ENCODE measurements at regions not wholly inside any gene's neighbourhood (a gene's known extent, or its start where the extent isn't known, plus 50 kb on each side); places are given as distances from the start of the nearest gene placed in this dataset.

DNA sequence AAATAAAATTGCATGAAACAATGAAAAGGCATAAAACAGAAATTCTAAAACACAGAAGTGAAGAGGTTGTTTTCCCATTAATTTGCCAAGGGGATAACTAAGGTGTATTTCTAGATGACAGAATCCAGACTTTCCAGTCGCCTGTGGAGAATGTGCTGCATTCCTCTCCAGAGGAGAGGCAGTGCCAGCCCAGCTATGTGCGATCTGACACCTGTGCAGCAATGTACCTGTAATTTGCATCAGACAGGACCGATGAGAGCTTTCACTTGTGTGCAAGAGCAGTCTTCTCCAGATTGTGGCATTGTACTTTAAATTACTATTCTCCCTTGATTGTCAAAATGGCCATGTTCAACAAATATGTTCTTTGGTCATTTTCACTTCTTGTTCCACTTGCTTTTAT lies 1037.9 kb downstream of the EFNB2 start:
- no peaks in the 10 kb centered on the region for H3K36me3 ChIP-seq (ENCODE audit: low read depth)
- no peak overlapping the region for H3K4me3 ChIP-seq
- H3K4me2 ChIP-seq (ENCODE audit: unreplicated experiment): no peak overlapping the region
- H3K9ac ChIP-seq: no peak overlapping the region
- H2AFZ ChIP-seq: no peak overlapping the region
- H3K4me1 ChIP-seq (ENCODE audit: insufficient read depth): no peaks in the 10 kb centered on the region
- H3F3A ChIP-seq (ENCODE audit: insufficient read depth): no peaks in the 10 kb centered on the region
- DNase-seq: no peak
- no peaks in the 10 kb centered on the region for H3K27me3 ChIP-seq (replicated peaks; ENCODE audit: insufficient read depth)
- H3K27ac ChIP-seq: no peak overlapping the region
- no peaks in the 10 kb centered on the region for H3K79me2 ChIP-seq (ENCODE audit: insufficient read depth)
- no peaks in the 10 kb centered on the region for H4K20me1 ChIP-seq (ENCODE audit: insufficient read depth)
- no peaks in the 10 kb centered on the region for H3K9me2 ChIP-seq (ENCODE audit: insufficient read depth)
- no peaks in the 10 kb centered on the region for H3K9me3 ChIP-seq (ENCODE audit: low read depth)
- in situ Hi-C loops (cut with MboI): no loop called here
- 28 to 35% methylated on average over 3 of the region's 3 CpGs for WGBS, 2 experiments (ENCODE audit: low coverage in 1 of 2, low lambda C conversion rate in 2 of 2, missing lambda C conversion rate in 2 of 2)
- TF ChIP-seq EZH2phosphoT487 (IDR thresholded peaks at IDR 0.05; ENCODE audit: insufficient read depth, low read depth): no peak
- no peak for TF ChIP-seq EZH2 (IDR thresholded peaks at IDR 0.05; ENCODE audit: insufficient read depth, poor library complexity, severe bottlenecking)

DNA sequence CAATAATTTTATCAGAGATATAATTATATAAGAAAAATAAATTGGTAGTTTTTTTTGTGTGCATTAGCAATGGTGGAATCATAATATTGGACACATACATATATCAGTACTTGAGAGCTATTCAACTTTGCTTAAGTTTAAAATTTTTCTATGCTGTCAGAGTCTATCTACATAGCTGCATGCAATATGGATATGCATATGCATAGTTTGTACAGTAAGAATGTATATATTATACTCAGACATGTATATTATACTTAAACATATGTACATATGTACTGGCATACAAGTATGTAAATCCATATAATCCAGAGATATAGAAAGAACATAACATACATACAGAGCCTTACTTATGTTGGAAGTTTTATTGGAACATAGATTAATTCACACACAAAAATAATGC lies 1043.2 kb downstream of the EFNB2 start:
- Histone ChIP-seq H2AFZ (no peak overlapping the region), H3K36me3 (ENCODE audit: low read depth) (no peaks in the 10 kb centered on the region), H4K20me1 (ENCODE audit: insufficient read depth) (no peaks in the 10 kb centered on the region), H3K79me2 (ENCODE audit: insufficient read depth) (no peaks in the 10 kb centered on the region), H3K9me2 (ENCODE audit: insufficient read depth) (no peaks in the 10 kb centered on the region), H3K9ac (no peak overlapping the region), H3K4me2 (ENCODE audit: unreplicated experiment) (no peak overlapping the region), H3K9me3 (ENCODE audit: low read depth) (no peaks in the 10 kb centered on the region), H3K27ac (no peak overlapping the region), H3K4me3 (no peak overlapping the region), H3F3A (ENCODE audit: insufficient read depth) (no peaks in the 10 kb centered on the region), H3K27me3 (replicated peaks; ENCODE audit: insufficient read depth) (no peaks in the 10 kb centered on the region), H3K4me1 (ENCODE audit: insufficient read depth) (no peaks in the 10 kb centered on the region)
- TF ChIP-seq EZH2 (IDR thresholded peaks at IDR 0.05; ENCODE audit: insufficient read depth, poor library complexity, severe bottlenecking) (no peak), EZH2phosphoT487 (IDR thresholded peaks at IDR 0.05; ENCODE audit: insufficient read depth, low read depth) (no peak)
- in situ Hi-C loops (cut with MboI): no loop called here
- DNase-seq: no peak

DNA sequence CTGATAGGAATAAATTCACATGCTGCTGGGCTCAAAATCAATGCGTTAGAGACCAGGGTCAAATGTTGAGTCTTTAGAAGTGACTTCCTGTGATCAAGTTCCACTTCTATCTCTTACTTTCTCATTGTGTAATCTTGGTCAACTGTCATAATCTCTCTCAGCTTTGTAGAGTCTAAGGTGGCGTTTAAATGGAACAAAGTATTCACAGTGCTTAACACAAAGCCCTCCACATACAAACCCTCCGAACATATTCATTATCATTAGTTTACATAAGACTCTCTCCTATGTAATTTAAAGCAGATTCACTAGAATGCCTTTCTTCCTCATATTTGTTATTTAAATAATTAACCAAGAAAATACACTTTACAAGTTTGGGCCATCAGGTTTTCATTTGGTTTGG lies 1044.1 kb downstream of the EFNB2 start:
- H3K9me3 ChIP-seq (ENCODE audit: low read depth): no peaks in the 10 kb centered on the region
- H3K4me2 ChIP-seq (ENCODE audit: unreplicated experiment): no peak overlapping the region
- H3K27me3 ChIP-seq (replicated peaks; ENCODE audit: insufficient read depth): no peaks in the 10 kb centered on the region
- H4K20me1 ChIP-seq (ENCODE audit: insufficient read depth): no peaks in the 10 kb centered on the region
- H3K4me3 ChIP-seq: no peak overlapping the region
- H3K9me2 ChIP-seq (ENCODE audit: insufficient read depth): no peaks in the 10 kb centered on the region
- H3F3A ChIP-seq (ENCODE audit: insufficient read depth): no peaks in the 10 kb centered on the region
- no peak overlapping the region for H3K27ac ChIP-seq
- H3K79me2 ChIP-seq (ENCODE audit: insufficient read depth): no peaks in the 10 kb centered on the region
- no peaks in the 10 kb centered on the region for H3K36me3 ChIP-seq (ENCODE audit: low read depth)
- H3K4me1 ChIP-seq (ENCODE audit: insufficient read depth): no peaks in the 10 kb centered on the region
- H3K9ac ChIP-seq: no peak overlapping the region
- no peak overlapping the region for H2AFZ ChIP-seq
- TF ChIP-seq EZH2 (IDR thresholded peaks at IDR 0.05; ENCODE audit: insufficient read depth, poor library complexity, severe bottlenecking) (no peak), EZH2phosphoT487 (IDR thresholded peaks at IDR 0.05; ENCODE audit: insufficient read depth, low read depth) (no peak)
- DNase-seq: no peak
- WGBS, 2 experiments (ENCODE audit: low coverage in 1 of 2, low lambda C conversion rate in 2 of 2, missing lambda C conversion rate in 2 of 2): 37% methylated on average over 3 of the region's 3 CpGs
- in situ Hi-C loops (cut with MboI): no loop called here

DNA sequence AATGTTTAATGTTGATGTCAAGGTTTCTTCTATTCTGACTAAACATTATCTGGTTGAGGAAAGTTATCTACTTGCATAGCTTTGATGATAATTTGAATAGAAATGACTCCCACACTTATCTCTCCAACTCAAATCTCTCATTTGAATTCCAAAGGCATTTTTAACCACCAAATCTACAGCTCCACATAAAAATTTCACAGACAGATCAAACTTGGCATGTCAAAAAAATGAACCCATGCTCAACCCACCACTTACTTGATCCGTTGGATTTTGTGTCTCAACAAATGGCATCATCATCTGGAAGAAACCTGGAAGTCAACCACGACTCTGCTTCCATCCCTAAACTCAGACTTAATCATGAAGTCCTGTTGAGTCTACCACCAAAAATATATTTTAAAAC lies 1050.4 kb downstream of the EFNB2 start:
- no peak overlapping the region for H3K4me3 ChIP-seq
- 4 to 5% methylated on average over 2 of the region's 2 CpGs for WGBS, 2 experiments (ENCODE audit: low coverage in 1 of 2, low lambda C conversion rate in 2 of 2, missing lambda C conversion rate in 2 of 2)
- no peaks in the 10 kb centered on the region for H3K9me3 ChIP-seq (ENCODE audit: low read depth)
- no peak overlapping the region for H3K27ac ChIP-seq
- H3K79me2 ChIP-seq (ENCODE audit: insufficient read depth): no peaks in the 10 kb centered on the region
- no peak overlapping the region for H3K9ac ChIP-seq
- no peaks in the 10 kb centered on the region for H3F3A ChIP-seq (ENCODE audit: insufficient read depth)
- H3K4me1 ChIP-seq (ENCODE audit: insufficient read depth): no peaks in the 10 kb centered on the region
- H3K9me2 ChIP-seq (ENCODE audit: insufficient read depth): no peaks in the 10 kb centered on the region
- H2AFZ ChIP-seq: no peak overlapping the region
- no peak for DNase-seq
- no peak overlapping the region for H3K4me2 ChIP-seq (ENCODE audit: unreplicated experiment)
- H3K36me3 ChIP-seq (ENCODE audit: low read depth): no peaks in the 10 kb centered on the region
- no peaks in the 10 kb centered on the region for H4K20me1 ChIP-seq (ENCODE audit: insufficient read depth)
- H3K27me3 ChIP-seq (replicated peaks; ENCODE audit: insufficient read depth): no peaks in the 10 kb centered on the region
- TF ChIP-seq EZH2 (IDR thresholded peaks at IDR 0.05; ENCODE audit: insufficient read depth, poor library complexity, severe bottlenecking): no peak
- TF ChIP-seq EZH2phosphoT487 (IDR thresholded peaks at IDR 0.05; ENCODE audit: insufficient read depth, low read depth): no peak
- in situ Hi-C loops (cut with MboI): no loop called here

DNA sequence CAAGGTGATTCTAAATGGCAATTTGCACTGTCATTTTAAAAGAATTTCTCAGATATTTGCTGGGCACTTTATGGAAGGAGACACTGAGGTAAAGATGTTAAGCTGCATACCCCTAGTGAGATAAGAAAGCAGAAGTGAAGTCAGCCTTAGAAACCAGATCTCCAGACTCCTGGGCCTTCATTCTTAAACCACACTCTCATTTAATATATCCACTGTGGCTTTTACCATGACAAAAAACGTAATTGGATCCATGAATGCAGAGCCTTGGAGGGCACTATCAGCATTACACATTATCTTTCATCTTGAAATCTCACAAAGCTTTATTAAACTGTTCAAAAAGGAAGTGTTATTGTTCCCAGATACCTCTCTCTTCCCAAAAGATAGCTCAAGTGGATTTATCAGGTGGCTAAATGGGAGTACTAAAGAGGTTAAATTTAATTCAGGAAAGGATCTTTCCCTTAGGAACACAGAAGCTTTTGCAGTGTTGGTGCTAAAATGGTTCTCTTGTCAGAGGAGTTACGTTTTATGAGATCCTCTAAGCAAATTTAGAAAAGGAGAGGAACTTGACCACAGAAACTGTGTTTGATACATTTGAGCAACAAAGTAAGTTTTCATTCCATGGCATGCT lies 1060.4 kb downstream of the EFNB2 start:
- H3K36me3 ChIP-seq (ENCODE audit: low read depth): no peaks in the 10 kb centered on the region
- no peak overlapping the region for H3K4me2 ChIP-seq (ENCODE audit: unreplicated experiment)
- H2AFZ ChIP-seq: no peak overlapping the region
- peaks cover 1% of the 10 kb centered on the region for H3K9me3 ChIP-seq (ENCODE audit: low read depth)
- H3K4me3 ChIP-seq: no peak overlapping the region
- H3K27ac ChIP-seq: no peak overlapping the region
- no peaks in the 10 kb centered on the region for H3K27me3 ChIP-seq (replicated peaks; ENCODE audit: insufficient read depth)
- H3K4me1 ChIP-seq (ENCODE audit: insufficient read depth): no peaks in the 10 kb centered on the region
- no peak for DNase-seq
- no peaks in the 10 kb centered on the region for H3F3A ChIP-seq (ENCODE audit: insufficient read depth)
- no peaks in the 10 kb centered on the region for H4K20me1 ChIP-seq (ENCODE audit: insufficient read depth)
- in situ Hi-C loops (cut with MboI): no loop called here
- H3K9ac ChIP-seq: no peak overlapping the region
- no peaks in the 10 kb centered on the region for H3K9me2 ChIP-seq (ENCODE audit: insufficient read depth)
- H3K79me2 ChIP-seq (ENCODE audit: insufficient read depth): no peaks in the 10 kb centered on the region
- 3 to 5% methylated on average over 2 of the region's 2 CpGs for WGBS, 2 experiments (ENCODE audit: low coverage in 1 of 2, low lambda C conversion rate in 2 of 2, missing lambda C conversion rate in 2 of 2)
- no peak for TF ChIP-seq EZH2phosphoT487 (IDR thresholded peaks at IDR 0.05; ENCODE audit: insufficient read depth, low read depth)
- TF ChIP-seq EZH2 (IDR thresholded peaks at IDR 0.05; ENCODE audit: insufficient read depth, poor library complexity, severe bottlenecking): no peak
